IMR-90 (cell line): ENCODE measurements at regions not wholly inside any gene's neighbourhood (a gene's known extent, or its start where the extent isn't known, plus 50 kb on each side); places are given as distances from the start of the nearest gene placed in this dataset.

Experiments
- ATAC-seq: fragments of 200-7000 bp; cut with Tn5 transposase; 2 replicates; pipeline ENCODE4 v1.9.1; 2020; ENCODE audit warnings: low read depth, mild to moderate bottlenecking, moderate library complexity
- BruUV-seq: library from RNA; stranded (reverse); fragments of 400-500 nt; replicated peaks from 2 replicates; lab custom pipeline; 2021; lab: Mats Ljungman, UMichigan
- CTCF ChIA-PET: fragments of 300-600 bp; formaldehyde crosslinking; extraction: SDS; loops from one replicate; lab custom pipeline; 2021; ENCODE audit warnings: antibody characterized with exemption; lab: Yijun Ruan, JAX
- POLR2A ChIA-PET: fragments of 300-600 bp; sonication (Branson Sonifier 250); formaldehyde crosslinking; loops from one replicate; lab custom pipeline; 2022; ENCODE audit warnings: antibody characterized with exemption; ENCODE audit not compliant: unreplicated experiment; lab: Charles Lee
- DNase-seq: peaks from one replicate; pipeline ENCODE4 v3.0.0; 2013
- H2AFZ ChIP-seq: replicated peaks from 2 replicates; pipeline ENCODE3; 2013; ENCODE audit warnings: low read length, mild to moderate bottlenecking; ENCODE audit not compliant: poor library complexity
- H2AK5ac ChIP-seq: 2 replicates; pipeline ENCODE4 v1.6.1; 2013; ENCODE audit warnings: low read depth, low read length, inconsistent platforms
- H2AK9ac ChIP-seq: replicated peaks from 2 replicates; pipeline ENCODE3; 2013; ENCODE audit warnings: mild to moderate bottlenecking, low read depth, low read length, moderate library complexity; ENCODE audit not compliant: poor library complexity
- H2BK120ac ChIP-seq: 2 replicates; pipeline ENCODE4 v1.6.1; 2013; ENCODE audit warnings: low read depth, low read length, inconsistent platforms
- H2BK15ac ChIP-seq: 3 replicates; pipeline ENCODE4 v1.6.1; 2013; ENCODE audit warnings: low read depth, low read length, inconsistent platforms
- H2BK20ac ChIP-seq: 2 replicates; pipeline ENCODE4 v1.6.1; 2013; ENCODE audit warnings: low read depth, mild to moderate bottlenecking, inconsistent platforms, low read length, moderate library complexity
- H2BK5ac ChIP-seq: 2 replicates; pipeline ENCODE4 v1.6.1; 2013; ENCODE audit warnings: mild to moderate bottlenecking, low read depth, low read length, inconsistent platforms; ENCODE audit not compliant: poor library complexity, severe bottlenecking
- H3K14ac ChIP-seq: replicated peaks from 2 replicates; pipeline ENCODE4 v1.6.1; 2013; ENCODE audit warnings: low read depth, low read length, inconsistent platforms
- H3K18ac ChIP-seq: 2 replicates; pipeline ENCODE4 v1.6.1; 2013; ENCODE audit warnings: low read depth, low read length, control low read depth
- H3K23ac ChIP-seq: 2 replicates; pipeline ENCODE4 v1.6.1; 2013; ENCODE audit warnings: low read depth, low read length, inconsistent platforms
- H3K27ac ChIP-seq: 2 replicates; pipeline ENCODE4 v1.5.1; 2013; ENCODE audit warnings: mild to moderate bottlenecking, control low read depth, low read length; ENCODE audit not compliant: insufficient read depth
- H3K27me3 ChIP-seq: 2 replicates; pipeline ENCODE4 v1.6.1; 2013; ENCODE audit warnings: low read length; ENCODE audit not compliant: control insufficient read depth, insufficient read depth
- H3K36me3 ChIP-seq: 2 replicates; pipeline ENCODE4 v1.6.1; 2013; ENCODE audit warnings: low read length, mixed read lengths; ENCODE audit not compliant: control insufficient read depth, insufficient read depth
- H3K4ac ChIP-seq: 2 replicates; pipeline ENCODE4 v1.6.1; 2013; ENCODE audit warnings: low read depth, low read length, inconsistent platforms
- H3K4me1 ChIP-seq: 2 replicates; pipeline ENCODE4 v1.6.1; 2013; ENCODE audit warnings: low read length, mixed read lengths; ENCODE audit not compliant: control insufficient read depth, insufficient read depth
- H3K4me2 ChIP-seq: 2 replicates; pipeline ENCODE4 v1.6.1; 2013; ENCODE audit warnings: low read depth, mild to moderate bottlenecking, control low read depth, low read length, moderate library complexity
- H3K4me3 ChIP-seq: 2 replicates; pipeline ENCODE4 v1.5.1; 2013; ENCODE audit warnings: low read depth, mild to moderate bottlenecking, control low read depth, low read length, moderate library complexity; ENCODE audit not compliant: insufficient read depth
- H3K56ac ChIP-seq: 2 replicates; pipeline ENCODE4 v1.6.1; 2013; ENCODE audit warnings: low read length, inconsistent platforms; ENCODE audit not compliant: insufficient read depth; ENCODE audit errors: extremely low read depth
- H3K79me1 ChIP-seq, 2 experiments: 2 replicates each; pipeline ENCODE4 v1.6.1; 2013; ENCODE audit warnings: low read length in 2 of 2, inconsistent platforms in 1 of 2, low read depth in 1 of 2
- H3K9ac ChIP-seq: 2 replicates; pipeline ENCODE4 v1.6.1; 2013; ENCODE audit warnings: low read depth, low read length, control low read depth
- H3K9me1 ChIP-seq: 2 replicates; pipeline ENCODE4 v1.6.1; 2013; ENCODE audit warnings: low read length, inconsistent platforms; ENCODE audit not compliant: insufficient read depth
- H3K9me3 ChIP-seq: 2 replicates; pipeline ENCODE4 v1.6.1; 2013; ENCODE audit warnings: low read length; ENCODE audit not compliant: control insufficient read depth, insufficient read depth
- H4K20me1 ChIP-seq: 2 replicates; pipeline ENCODE4 v1.6.1; 2013; ENCODE audit warnings: low read length, inconsistent platforms; ENCODE audit not compliant: insufficient read depth
- H4K5ac ChIP-seq: 2 replicates; pipeline ENCODE4 v1.6.1; 2013; ENCODE audit warnings: mild to moderate bottlenecking, low read depth, low read length, control low read depth
- H4K8ac ChIP-seq, 2 experiments: 2 replicates each; pipeline ENCODE4 v1.6.1; 2013; ENCODE audit warnings: low read depth in 2 of 2, low read length in 2 of 2, control low read depth in 1 of 2, inconsistent platforms in 1 of 2
- H4K91ac ChIP-seq: 2 replicates; pipeline ENCODE4 v1.6.1; 2013; ENCODE audit warnings: low read depth, low read length, inconsistent platforms; ENCODE audit not compliant: insufficient read depth
- BHLHE40 ChIP-seq: fragments of 150-350 bp; IDR thresholded peaks from 2 replicates; pipeline ENCODE4 v1.6.1; 2016; ENCODE audit warnings: mild to moderate bottlenecking, low read depth, low read length
- CEBPB ChIP-seq: IDR thresholded peaks from 2 replicates; pipeline ENCODE4 v1.6.1; 2012; ENCODE audit warnings: low read depth, low read length, improper control_type of control experiment
- CHD1 ChIP-seq: IDR thresholded peaks from 2 replicates; pipeline ENCODE4 v1.6.1; 2012; ENCODE audit warnings: low read depth, low read length, improper control_type of control experiment
- CTCF ChIP-seq: conservative IDR thresholded peaks from 2 replicates; pipeline ENCODE4 v1.5.1; 2012; ENCODE audit warnings: mild to moderate bottlenecking, low read depth, low read length, improper control_type of control experiment
- ELK1 ChIP-seq: fragments of 150-350 bp; IDR thresholded peaks from 2 replicates; pipeline ENCODE4 v1.6.1; 2016; ENCODE audit warnings: low read depth, mild to moderate bottlenecking, low read length, moderate library complexity, borderline replicate concordance
- FOS ChIP-seq: fragments of 150-350 bp; IDR thresholded peaks from 2 replicates; pipeline ENCODE4 v1.6.1; 2016; ENCODE audit warnings: low read depth, low read length
- MAFK ChIP-seq: IDR thresholded peaks from 2 replicates; pipeline ENCODE4 v1.6.1; 2012; ENCODE audit warnings: low read depth, low read length, improper control_type of control experiment
- MAZ ChIP-seq: IDR thresholded peaks from 2 replicates; pipeline ENCODE4 v1.6.1; 2012; ENCODE audit warnings: low read depth, mild to moderate bottlenecking, low read length, improper control_type of control experiment, moderate library complexity, borderline replicate concordance
- MXI1 ChIP-seq: IDR thresholded peaks from 2 replicates; pipeline ENCODE4 v1.6.1; 2012; ENCODE audit warnings: low read depth, mild to moderate bottlenecking, low read length, moderate library complexity, borderline replicate concordance
- NFE2L2 ChIP-seq: fragments of 150-350 bp; IDR thresholded peaks from 2 replicates; pipeline ENCODE4 v1.6.1; 2016; ENCODE audit warnings: low read depth, mild to moderate bottlenecking, low read length
- POLR2A ChIP-seq: IDR thresholded peaks from 2 replicates; pipeline ENCODE4 v1.6.1; 2012; ENCODE audit warnings: mild to moderate bottlenecking, low read depth, low read length
- RAD21 ChIP-seq: IDR thresholded peaks from 2 replicates; pipeline ENCODE4 v1.6.1; 2012; ENCODE audit warnings: low read length, improper control_type of control experiment
- RCOR1 ChIP-seq: IDR thresholded peaks from 2 replicates; pipeline ENCODE4 v1.6.1; 2012; ENCODE audit warnings: mild to moderate bottlenecking, low read length, improper control_type of control experiment; ENCODE audit not compliant: insufficient replicate concordance
- RFX5 ChIP-seq: IDR thresholded peaks from 2 replicates; pipeline ENCODE4 v1.8.0; 2012; ENCODE audit warnings: low read depth, mild to moderate bottlenecking, low read length, moderate library complexity
- SMC3 ChIP-seq: fragments of 150-350 bp; IDR thresholded peaks from 2 replicates; pipeline ENCODE4 v1.6.1; 2016; ENCODE audit warnings: low read depth, mild to moderate bottlenecking, antibody characterized with exemption, low read length, moderate library complexity
- USF2 ChIP-seq: fragments of 150-350 bp; IDR thresholded peaks from 2 replicates; pipeline ENCODE4 v1.6.1; 2017; ENCODE audit warnings: mild to moderate bottlenecking, antibody characterized with exemption, low read length, low read depth
- WGBS, 2 experiments: methylation state at CpG; one replicate each; pipeline versions ENCODE4 v1.1.5 to v1.1.7; 2013; ENCODE audit warnings: missing lambda C conversion rate in 2 of 2; ENCODE audit not compliant: insufficient read length in 1 of 2; ENCODE audit errors: extremely low coverage in 2 of 2; 5-methylcytosine and 5-hydroxymethylcytosine counted together
- dilution Hi-C: fragments of 300-500 bp; cut with HindIII; formaldehyde crosslinking; loops from one replicate; pipeline ENCODE4 v1.14.3; 2018; ENCODE audit warnings: low sequenced_read_pairs; ENCODE audit not compliant: unreplicated experiment
- in situ Hi-C: fragments of 300-500 bp; cut with MboI; formaldehyde crosslinking; loops from 3 replicates; pipeline ENCODE4 v1.14.3; 2019; ENCODE audit warnings: low sequenced_read_pairs, inconsistent platforms, mixed read lengths
- intact Hi-C: fragments of 100-400 bp; cut with micrococcal nuclease; formaldehyde crosslinking; loops from 2 replicates; pipeline ENCODE4 v1.10.0; 2022

GRCh38 chr9:80946496-80947170 lies 742.7 kb downstream of the TLE1 start:
- Histone ChIP-seq H4K5ac (no peak overlapping the region), H4K91ac (no peak overlapping the region), H4K8ac (no peak overlapping the region), H2BK120ac (no peak overlapping the region), H2BK5ac (no peak overlapping the region), H3K4me2 (no peak overlapping the region), H3K9ac (no peak overlapping the region), H3K56ac (no peak overlapping the region), H3K4me1 (no peaks in the 10 kb centered on the region), H3K79me1 (no peaks in the 10 kb centered on the region), H2AFZ (no peak overlapping the region), H3K4me3 (no peak overlapping the region), H2BK15ac (no peak overlapping the region), H2AK5ac (no peak overlapping the region), H2AK9ac (no peak overlapping the region), H3K27ac (no peak overlapping the region), H4K20me1 (no peaks in the 10 kb centered on the region), H3K9me3 (no peaks in the 10 kb centered on the region), H3K36me3 (no peaks in the 10 kb centered on the region), H3K23ac (no peak overlapping the region), H3K18ac (no peak overlapping the region), H3K9me1 (no peaks in the 10 kb centered on the region), H3K4ac (no peak overlapping the region), H3K27me3 (no peaks in the 10 kb centered on the region), H2BK20ac (no peak overlapping the region), H3K14ac (no peak overlapping the region)
- intact Hi-C loops, result no loop called here
- in situ Hi-C loops, result no loop called here
- DNase-seq (no peak), ATAC-seq (no peak)
- ChIA-PET CTCF (interaction anchor here (0.6 kb wide), 1 partner anchor 427 kb away, joined by 3 read pairs; no protein-coding TSS in a partner anchor), POLR2A (no interaction called here)
- WGBS, 2 experiments, result no CpG with 5 or more reads among the region's 1 CpG
- dilution Hi-C loops, result no loop called here
- TF ChIP-seq MAZ (no peak), ELK1 (no peak), SMC3 (no peak), NFE2L2 (no peak), CTCF (no peak), CHD1 (no peak), RFX5 (no peak), MAFK (no peak), MXI1 (no peak), RCOR1 (no peak), POLR2A (no peak), BHLHE40 (no peak), RAD21 (no peak), USF2 (no peak), FOS (no peak), CEBPB (no peak)
- BruUV-seq, result no TSS peak
